ENCODE measurements at regions not wholly inside any gene's neighbourhood (a gene's known extent, or its start where the extent isn't known, plus 50 kb on each side); places are given as distances from the start of the nearest gene placed in this dataset.

- H3K4me1 ChIP-seq: no peaks in the 10 kb centered on the region
- TF ChIP-seq CTCF (IDR thresholded peaks at IDR 0.05) (no peak), POLR2AphosphoS5 (IDR thresholded peaks at IDR 0.05) (no peak), EP300 (IDR thresholded peaks at IDR 0.05) (no peak), POLR2A (IDR thresholded peaks at IDR 0.05; ENCODE audit: low read depth) (no peak)
- intact Hi-C loops (cut with DNase I): loop anchor here (5.0 to 10.0 kb wide), 3 partner anchors 171 to 1659 kb away; no protein-coding TSS in a partner anchor
- H3K4me3 ChIP-seq: no peak overlapping the region
- WGBS: 86% methylated on average over 5 of the region's 5 CpGs
- DNase-seq (ENCODE audit: extremely low spot score): no peak
- no peak overlapping the region for H3K27ac ChIP-seq (replicated peaks in 1 of 4)
- no peaks in the 10 kb centered on the region for H3K9me3 ChIP-seq
- peaks cover 0 to 5% (median 0%) of the 10 kb centered on the region in 4 donors for H3K27me3 ChIP-seq
- no peaks in the 10 kb centered on the region for H3K36me3 ChIP-seq
These were observed 462.3 kb upstream of the PCDH15 start for GRCh38 chr10:55263327-55263726.

- no peak overlapping the region for H3K27ac ChIP-seq (replicated peaks in 1 of 4)
These were observed 441.5 kb upstream of the PCDH15 start for GRCh38 chr10:55242544-55242943.

DNA sequence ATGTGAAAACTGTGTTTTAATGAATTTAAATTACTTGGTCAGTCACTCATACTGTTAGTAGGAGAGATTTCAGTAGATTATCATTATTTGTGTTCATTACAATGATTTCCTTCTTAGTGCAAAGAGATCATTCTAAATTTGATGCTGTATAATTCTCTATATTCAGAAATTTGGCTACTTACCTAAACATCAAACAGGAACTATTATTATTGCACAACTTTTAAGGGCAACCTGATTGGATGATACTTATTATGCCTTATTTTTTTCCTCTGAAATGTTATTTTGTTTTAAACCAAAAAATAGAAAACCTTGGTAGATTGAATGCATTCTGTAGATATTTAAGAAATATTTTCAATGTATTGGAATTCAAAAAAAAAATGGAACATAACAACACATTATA, 436.4 kb upstream of the PCDH15 start:
- intact Hi-C loops (cut with DNase I): no loop called here
- H3K27ac ChIP-seq (replicated peaks in 1 of 4): no peak overlapping the region
- H3K27me3 ChIP-seq: no peaks in the 10 kb centered on the region
- H3K36me3 ChIP-seq: no peaks in the 10 kb centered on the region
- H3K4me3 ChIP-seq: no peak overlapping the region
- no peaks in the 10 kb centered on the region for H3K9me3 ChIP-seq
- H3K4me1 ChIP-seq: no peaks in the 10 kb centered on the region
- TF ChIP-seq POLR2AphosphoS5 (IDR thresholded peaks at IDR 0.05): no peak
- TF ChIP-seq CTCF (IDR thresholded peaks at IDR 0.05): no peak
- TF ChIP-seq POLR2A (IDR thresholded peaks at IDR 0.05; ENCODE audit: low read depth): no peak
- no peak for TF ChIP-seq EP300 (IDR thresholded peaks at IDR 0.05)
- DNase-seq (ENCODE audit: extremely low spot score): no peak

More at GRCh38 chr10:55242544-55242943, 441.5 kb upstream of the PCDH15 start:
- no peak for TF ChIP-seq POLR2A (IDR thresholded peaks at IDR 0.05; ENCODE audit: low read depth)
- H3K9me3 ChIP-seq: no peaks in the 10 kb centered on the region
- 77% methylated on average over 6 of the region's 6 CpGs for WGBS
- DNase-seq (ENCODE audit: extremely low spot score): no peak
- intact Hi-C loops (cut with DNase I): no loop called here
- H3K4me3 ChIP-seq: no peak overlapping the region
- no peaks in the 10 kb centered on the region for H3K27me3 ChIP-seq
- peaks cover 0 to 4% (median 0%) of the 10 kb centered on the region in 4 donors for H3K4me1 ChIP-seq
- no peaks in the 10 kb centered on the region for H3K36me3 ChIP-seq

DNA sequence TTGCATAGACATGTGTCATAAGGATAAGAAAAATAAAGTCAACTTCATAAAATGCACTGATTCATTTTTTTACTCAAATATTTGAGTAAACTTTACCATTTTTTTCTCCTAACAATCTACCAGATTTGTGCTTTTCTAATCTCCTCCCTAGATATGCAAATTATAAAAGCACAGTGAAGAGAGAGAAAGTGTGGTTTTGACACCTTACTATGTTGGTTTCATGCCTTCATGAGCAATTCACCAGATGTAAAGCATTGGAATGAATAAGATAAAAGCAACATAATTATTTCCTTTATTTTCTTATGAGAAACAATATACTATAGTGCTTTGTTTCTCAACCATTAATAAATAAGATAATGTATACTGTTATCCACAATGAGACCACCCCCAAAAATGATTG, 432.5 kb upstream of the PCDH15 start:
- intact Hi-C loops (cut with DNase I): no loop called here
- no peak for TF ChIP-seq POLR2A (IDR thresholded peaks at IDR 0.05; ENCODE audit: low read depth)
- TF ChIP-seq EP300 (IDR thresholded peaks at IDR 0.05): no peak
- no peak for TF ChIP-seq POLR2AphosphoS5 (IDR thresholded peaks at IDR 0.05)
- H3K27ac ChIP-seq (replicated peaks in 1 of 4): no peak overlapping the region

DNA sequence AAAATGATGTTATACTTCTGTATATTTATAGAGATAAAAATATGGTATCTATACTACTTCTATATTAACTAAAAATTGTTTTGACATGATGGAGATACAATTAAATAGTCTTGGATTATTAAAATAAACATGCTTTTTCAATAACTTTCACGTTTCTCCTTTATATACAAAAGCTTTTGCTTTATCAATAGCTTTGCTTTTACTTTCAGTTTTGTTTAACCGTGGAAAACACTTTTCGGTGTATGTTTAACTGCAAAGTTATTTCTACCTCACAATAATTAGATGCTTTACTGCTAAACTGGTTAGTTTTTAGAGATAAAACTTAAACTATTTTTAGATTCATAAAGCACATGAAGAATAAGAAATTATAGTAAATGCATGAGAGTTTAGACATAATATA, 432.1 kb upstream of the PCDH15 start:
- intact Hi-C loops (cut with DNase I): no loop called here
- no peak overlapping the region for H3K4me3 ChIP-seq

More for the DNA sequence above, 432.5 kb upstream of the PCDH15 start:
- Histone ChIP-seq H3K9me3 (no peaks in the 10 kb centered on the region), H3K4me1 (no peaks in the 10 kb centered on the region), H3K4me3 (no peak overlapping the region), H3K36me3 (no peaks in the 10 kb centered on the region), H3K27me3 (no peaks in the 10 kb centered on the region)
- no peak for DNase-seq (ENCODE audit: extremely low spot score)

More for the DNA sequence above, 432.1 kb upstream of the PCDH15 start:
- no peaks in the 10 kb centered on the region for H3K9me3 ChIP-seq
- no peak for TF ChIP-seq POLR2A (IDR thresholded peaks at IDR 0.05; ENCODE audit: low read depth)
- no peak for TF ChIP-seq EP300 (IDR thresholded peaks at IDR 0.05)
- no peak for TF ChIP-seq CTCF (IDR thresholded peaks at IDR 0.05)
- no peak for TF ChIP-seq POLR2AphosphoS5 (IDR thresholded peaks at IDR 0.05)
- H3K27me3 ChIP-seq: no peaks in the 10 kb centered on the region
- no peaks in the 10 kb centered on the region for H3K36me3 ChIP-seq
- 73% methylated on average over 3 of the region's 3 CpGs for WGBS
- no peak for DNase-seq (ENCODE audit: extremely low spot score)
- no peaks in the 10 kb centered on the region for H3K4me1 ChIP-seq
- no peak overlapping the region for H3K27ac ChIP-seq (replicated peaks in 1 of 4)
